ENCODE measurements at regions not wholly inside any gene's neighbourhood (a gene's known extent, or its start where the extent isn't known, plus 50 kb on each side); places are given as distances from the start of the nearest gene placed in this dataset.

DNA sequence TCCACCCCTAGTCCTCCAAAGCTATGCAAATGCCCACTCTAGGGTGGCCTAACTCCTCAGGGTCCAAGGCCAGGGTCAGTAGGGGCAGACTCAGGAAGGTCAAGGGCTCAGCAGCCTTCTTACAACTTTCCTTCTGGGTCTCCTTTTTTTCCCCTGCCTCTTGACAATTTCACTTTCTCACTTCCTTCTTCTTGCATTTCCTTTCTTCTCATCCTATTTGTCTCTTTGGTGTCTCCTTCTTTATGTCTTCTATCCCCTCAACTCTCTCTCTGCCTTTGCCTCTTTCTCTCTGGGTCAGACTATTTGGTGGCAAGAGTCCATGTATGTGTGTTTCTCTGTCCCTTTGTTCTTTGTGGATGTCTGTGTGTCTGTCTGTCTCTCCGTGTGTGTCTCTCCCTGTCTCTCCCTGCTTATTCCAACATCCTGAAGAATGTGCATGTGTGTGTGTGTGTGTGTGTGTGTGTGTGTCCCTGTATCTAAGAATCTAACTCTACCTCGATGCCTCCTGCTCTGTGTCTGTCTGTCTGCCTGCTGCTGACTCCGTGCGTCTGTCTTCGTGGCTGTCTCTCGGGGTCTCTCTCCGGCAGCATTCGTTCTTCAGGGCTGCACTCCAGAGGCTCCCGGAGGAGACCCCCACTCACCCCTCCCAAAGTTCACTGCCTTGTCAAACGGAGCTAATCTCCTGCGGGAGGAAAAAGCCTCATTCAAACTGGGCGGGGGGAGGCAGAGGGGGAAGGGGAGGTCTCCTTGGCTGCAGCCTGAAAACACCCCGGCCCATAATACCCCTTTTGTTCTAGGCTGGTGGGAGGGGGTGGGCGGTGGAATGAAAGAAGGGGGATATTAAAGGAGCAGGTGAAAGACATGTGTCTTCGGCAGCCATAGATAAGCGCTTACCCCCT is 51.7 kb upstream of the FOXP4 start:
- Mint-ChIP-seq H3K27ac (no peak overlapping the region), H3K27me3 (ENCODE audit: insufficient read depth) (peaks cover 45% of the 10 kb centered on the region), H3K9me3 (no peaks in the 10 kb centered on the region), H3K4me1 (ENCODE audit: low read depth) (no peaks in the 10 kb centered on the region), H3K36me3 (ENCODE audit: low read depth) (no peaks in the 10 kb centered on the region), H3K4me3 (no peak overlapping the region)
- intact Hi-C loops (cut with micrococcal nuclease) = no loop called here
- DNase-seq (ENCODE audit: low spot score) = no peak
